Astrocyte (in vitro differentiated cells and primary cell): ENCODE measurements at regions not wholly inside any gene's neighbourhood (a gene's known extent, or its start where the extent isn't known, plus 50 kb on each side); places are given as distances from the start of the nearest gene placed in this dataset.

ENCODE experiments used
- CTCF ChIP-seq: IDR thresholded peaks from 2 replicates; pipeline ENCODE4 v1.5.1; 2011; ENCODE audit warnings: low read depth, mild to moderate bottlenecking, inconsistent platforms, low read length, moderate library complexity; ENCODE audit not compliant: insufficient read depth
- EZH2 ChIP-seq: IDR thresholded peaks from 2 replicates; pipeline ENCODE4 v1.6.1; 2012; ENCODE audit warnings: mild to moderate bottlenecking, low read length, inconsistent platforms; ENCODE audit not compliant: insufficient read depth

GRCh38 chr9:8011974-8012373, 212.4 kb upstream of the DMAC1 start:
- TF ChIP-seq CTCF (no peak), EZH2 (no peak)
